GM23248 (cell line): ENCODE measurements at regions not wholly inside any gene's neighbourhood (a gene's known extent, or its start where the extent isn't known, plus 50 kb on each side); places are given as distances from the start of the nearest gene placed in this dataset.

ENCODE experiments used
- DNase-seq: peaks from one replicate; pipeline ENCODE4 v3.0.0-alpha.2; 2015
- H2AFZ ChIP-seq: fragments of 200-600 bp; sonication (generic); 2 replicates; pipeline ENCODE4 v1.6.1; 2016; ENCODE audit warnings: antibody characterized with exemption
- H3F3A ChIP-seq: fragments of 200-600 bp; sonication (generic); 2 replicates; pipeline ENCODE4 v1.6.1; 2016; ENCODE audit warnings: mild to moderate bottlenecking, antibody characterized with exemption, mixed run types; ENCODE audit not compliant: insufficient read depth
- H3K27ac ChIP-seq: fragments of 200-600 bp; sonication (generic); 2 replicates; pipeline ENCODE4 v1.5.1; 2016; ENCODE audit warnings: mild to moderate bottlenecking
- H3K27me3 ChIP-seq: fragments of 200-600 bp; sonication (generic); replicated peaks from 2 replicates; pipeline ENCODE4 v1.6.1; 2016; ENCODE audit warnings: mild to moderate bottlenecking; ENCODE audit not compliant: insufficient read depth
- H3K36me3 ChIP-seq: fragments of 200-600 bp; sonication (generic); 2 replicates; pipeline ENCODE4 v1.6.1; 2016; ENCODE audit warnings: low read depth, mild to moderate bottlenecking
- H3K4me1 ChIP-seq: fragments of 200-600 bp; sonication (generic); 2 replicates; pipeline ENCODE4 v1.6.1; 2016; ENCODE audit warnings: mild to moderate bottlenecking; ENCODE audit not compliant: insufficient read depth
- H3K4me2 ChIP-seq: fragments of 200-600 bp; sonication (generic); one replicate; pipeline ENCODE4 v1.6.1; 2016; ENCODE audit warnings: mild to moderate bottlenecking; ENCODE audit not compliant: unreplicated experiment
- H3K4me3 ChIP-seq: fragments of 200-600 bp; sonication (generic); 2 replicates; pipeline ENCODE4 v1.5.1; 2016; ENCODE audit warnings: mild to moderate bottlenecking
- H3K79me2 ChIP-seq: fragments of 200-600 bp; sonication (generic); 2 replicates; pipeline ENCODE4 v1.6.1; 2016; ENCODE audit warnings: mild to moderate bottlenecking; ENCODE audit not compliant: insufficient read depth
- H3K9ac ChIP-seq: fragments of 200-600 bp; sonication (generic); 2 replicates; pipeline ENCODE4 v1.6.1; 2016; ENCODE audit warnings: mild to moderate bottlenecking
- H3K9me2 ChIP-seq: fragments of 200-600 bp; sonication (generic); 2 replicates; pipeline ENCODE4 v1.6.1; 2016; ENCODE audit warnings: mixed run types, mild to moderate bottlenecking, moderate library complexity; ENCODE audit not compliant: insufficient read depth
- H3K9me3 ChIP-seq: fragments of 200-600 bp; sonication (generic); one replicate; pipeline ENCODE4 v1.6.1; 2017; ENCODE audit warnings: low read depth
- H4K20me1 ChIP-seq: fragments of 200-600 bp; sonication (generic); 2 replicates; pipeline ENCODE4 v1.6.0; 2016; ENCODE audit not compliant: insufficient read depth
- EZH2 ChIP-seq: fragments of 200-600 bp; sonication (generic); IDR thresholded peaks from 2 replicates; pipeline ENCODE4 v1.6.1; 2018; ENCODE audit warnings: antibody characterized with exemption, mild to moderate bottlenecking; ENCODE audit not compliant: insufficient read depth, poor library complexity, severe bottlenecking
- EZH2phosphoT487 ChIP-seq: fragments of 200-600 bp; sonication (generic); IDR thresholded peaks from 2 replicates; pipeline ENCODE4 v1.6.1; 2018; ENCODE audit warnings: antibody characterized with exemption, moderate library complexity, mild to moderate bottlenecking, low read depth; ENCODE audit not compliant: insufficient read depth
- whole genome bisulfite sequencing, 2 experiments: methylation state at CpG; one replicate each; pipeline ENCODE4 v1.1.6; 2015 to 2017; ENCODE audit warnings: low lambda C conversion rate in 2 of 2, low coverage in 1 of 2; ENCODE audit errors: missing lambda C conversion rate in 2 of 2; 5-methylcytosine and 5-hydroxymethylcytosine counted together
- in situ Hi-C: fragments of 300-500 bp; cut with MboI; formaldehyde crosslinking; loops from 2 replicates; pipeline ENCODE4 v1.15.0; 2020

GRCh38 chr17:33501185-33501584 is 208.1 kb upstream of the ASIC2 start:
- H3K27me3 ChIP-seq, result no peaks in the 10 kb centered on the region
- no peaks in the 10 kb centered on the region for H4K20me1 ChIP-seq
- H3K36me3 ChIP-seq, result no peaks in the 10 kb centered on the region
- TF ChIP-seq EZH2phosphoT487 (no peak), EZH2 (no peak)
- no peaks in the 10 kb centered on the region for H3K79me2 ChIP-seq
- H3K27ac ChIP-seq, result no peak overlapping the region
- no peak overlapping the region for H3K9ac ChIP-seq
- DNase-seq, result no peak
- H3K4me1 ChIP-seq, result no peaks in the 10 kb centered on the region
- H3K9me2 ChIP-seq, result no peaks in the 10 kb centered on the region
- H3K4me2 ChIP-seq, result no peak overlapping the region
- WGBS, 2 experiments, result 66 to 67% methylated on average over 6 of the region's 6 CpGs
- no peaks in the 10 kb centered on the region for H3F3A ChIP-seq
- no peaks in the 10 kb centered on the region for H3K9me3 ChIP-seq
- H3K4me3 ChIP-seq, result no peak overlapping the region
- no peak overlapping the region for H2AFZ ChIP-seq
- in situ Hi-C loops, result no loop called here

- no peak overlapping the region for H3K9ac ChIP-seq
- in situ Hi-C loops, result no loop called here
- H3K36me3 ChIP-seq, result no peaks in the 10 kb centered on the region
- 73 to 74% methylated on average over 2 of the region's 2 CpGs for WGBS, 2 experiments
- no peaks in the 10 kb centered on the region for H4K20me1 ChIP-seq
- H2AFZ ChIP-seq, result no peak overlapping the region
- no peak overlapping the region for H3K27ac ChIP-seq
- H3K4me3 ChIP-seq, result no peak overlapping the region
- no peaks in the 10 kb centered on the region for H3K9me3 ChIP-seq
- no peak for DNase-seq
- no peaks in the 10 kb centered on the region for H3K79me2 ChIP-seq
- no peaks in the 10 kb centered on the region for H3K9me2 ChIP-seq
- H3K4me1 ChIP-seq, result no peaks in the 10 kb centered on the region
- TF ChIP-seq EZH2 (no peak), EZH2phosphoT487 (no peak)
- no peaks in the 10 kb centered on the region for H3F3A ChIP-seq
- no peak overlapping the region for H3K4me2 ChIP-seq
- no peaks in the 10 kb centered on the region for H3K27me3 ChIP-seq
Measured at GRCh38 chr17:33504571-33504970, 211.5 kb upstream of the ASIC2 start.

GRCh38 chr17:33506889-33507650 is 214.0 kb upstream of the ASIC2 start:
- no peak for DNase-seq
- Histone ChIP-seq H3K4me2 (no peak overlapping the region), H3K27me3 (no peaks in the 10 kb centered on the region; the same call in 1 of the 2 replicates), H3K36me3 (no peaks in the 10 kb centered on the region), H3F3A (no peaks in the 10 kb centered on the region), H3K9ac (no peak overlapping the region), H2AFZ (no peak overlapping the region), H3K9me3 (no peaks in the 10 kb centered on the region), H3K27ac (no peak overlapping the region), H3K79me2 (no peaks in the 10 kb centered on the region), H3K9me2 (no peaks in the 10 kb centered on the region), H4K20me1 (no peaks in the 10 kb centered on the region), H3K4me1 (no peaks in the 10 kb centered on the region), H3K4me3 (no peak overlapping the region)
- TF ChIP-seq EZH2phosphoT487 (no peak), EZH2 (no peak)
- 66 to 73% methylated on average over 11 of the region's 11 CpGs for WGBS, 2 experiments
- in situ Hi-C loops, result no loop called here

- H3F3A ChIP-seq, result no peaks in the 10 kb centered on the region
- no peaks in the 10 kb centered on the region for H4K20me1 ChIP-seq
- in situ Hi-C loops, result no loop called here
- no peaks in the 10 kb centered on the region for H3K79me2 ChIP-seq
- no peak overlapping the region for H3K4me2 ChIP-seq
- no peaks in the 10 kb centered on the region for H3K36me3 ChIP-seq
- no peak overlapping the region for H2AFZ ChIP-seq
- DNase-seq, result no peak
- 47 to 49% methylated on average over 3 of the region's 3 CpGs for WGBS, 2 experiments
- H3K9me2 ChIP-seq, result no peaks in the 10 kb centered on the region
- no peak overlapping the region for H3K4me3 ChIP-seq
- no peaks in the 10 kb centered on the region; the same call in 1 of the 2 replicates for H3K27me3 ChIP-seq
- H3K9ac ChIP-seq, result no peak overlapping the region
- no peaks in the 10 kb centered on the region for H3K9me3 ChIP-seq
- H3K4me1 ChIP-seq, result no peaks in the 10 kb centered on the region
- H3K27ac ChIP-seq, result no peak overlapping the region
- TF ChIP-seq EZH2phosphoT487 (no peak), EZH2 (no peak)
Measured at GRCh38 chr17:33508215-33508614, 215.1 kb upstream of the ASIC2 start.

- Histone ChIP-seq H4K20me1 (no peaks in the 10 kb centered on the region), H3K36me3 (no peaks in the 10 kb centered on the region), H3K9ac (no peak overlapping the region), H2AFZ (no peak overlapping the region), H3K4me1 (no peaks in the 10 kb centered on the region), H3K9me3 (no peaks in the 10 kb centered on the region), H3K4me2 (no peak overlapping the region), H3K9me2 (no peaks in the 10 kb centered on the region), H3K27me3 (no peaks in the 10 kb centered on the region; the same call in 1 of the 2 replicates), H3K27ac (no peak overlapping the region), H3K4me3 (no peak overlapping the region), H3K79me2 (no peaks in the 10 kb centered on the region), H3F3A (no peaks in the 10 kb centered on the region)
- no peak for TF ChIP-seq EZH2phosphoT487
- DNase-seq, result no peak
- WGBS, 2 experiments, result 10 to 19% methylated on average over 8 of the region's 8 CpGs
- in situ Hi-C loops, result no loop called here
Measured at GRCh38 chr17:33509331-33509730, 216.2 kb upstream of the ASIC2 start.
